ENCODE measurements at regions not wholly inside any gene's neighbourhood (a gene's known extent, or its start where the extent isn't known, plus 50 kb on each side); places are given as distances from the start of the nearest gene placed in this dataset.

DNA sequence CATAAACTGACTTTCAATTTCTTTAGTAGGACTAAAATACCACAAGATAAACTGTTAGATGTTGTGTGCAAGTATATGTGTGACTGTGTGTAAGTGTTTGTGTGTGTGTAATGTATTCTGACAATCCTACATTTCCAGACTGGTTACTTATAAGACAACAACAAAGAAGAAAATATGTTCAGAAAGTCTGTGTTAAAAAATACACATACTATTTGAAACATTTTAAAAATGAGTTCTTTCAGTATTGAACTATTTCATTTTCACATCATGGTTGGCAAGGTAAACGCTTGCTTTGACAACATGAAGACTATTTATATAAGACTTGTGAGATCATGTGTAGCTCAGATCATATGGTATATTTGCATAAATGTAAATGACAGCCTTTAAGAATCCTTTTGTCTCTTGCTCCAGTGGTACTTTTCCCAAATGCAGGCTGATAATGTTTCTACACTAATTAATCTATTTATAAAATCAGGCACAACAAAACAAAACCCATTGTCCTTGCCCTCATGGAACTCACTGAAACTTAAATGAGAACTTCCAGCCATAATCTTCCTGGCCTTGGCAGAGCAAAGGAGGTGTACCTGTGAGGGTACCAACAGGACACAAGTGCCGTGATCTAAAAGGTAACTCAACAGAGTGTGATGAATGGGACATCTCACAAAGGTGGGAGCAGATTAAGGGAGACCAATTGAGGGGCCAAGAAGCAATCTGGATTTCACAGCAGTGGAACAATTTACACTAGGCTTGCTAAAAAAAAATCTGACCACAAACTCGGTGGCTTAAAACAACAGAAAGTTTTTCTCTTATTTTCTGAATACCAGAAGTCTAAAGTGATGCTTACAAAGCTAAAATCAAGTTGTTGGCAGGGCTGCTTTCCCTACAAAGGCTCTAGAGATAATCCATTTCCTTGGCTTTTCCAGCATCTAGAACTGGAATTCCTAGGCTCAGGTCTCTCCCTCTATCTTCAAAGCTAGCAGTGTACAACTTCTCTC, 349.0 kb downstream of the TBC1D4 start:
- DNase-seq (ENCODE audit: low read depth), result no peak

DNA sequence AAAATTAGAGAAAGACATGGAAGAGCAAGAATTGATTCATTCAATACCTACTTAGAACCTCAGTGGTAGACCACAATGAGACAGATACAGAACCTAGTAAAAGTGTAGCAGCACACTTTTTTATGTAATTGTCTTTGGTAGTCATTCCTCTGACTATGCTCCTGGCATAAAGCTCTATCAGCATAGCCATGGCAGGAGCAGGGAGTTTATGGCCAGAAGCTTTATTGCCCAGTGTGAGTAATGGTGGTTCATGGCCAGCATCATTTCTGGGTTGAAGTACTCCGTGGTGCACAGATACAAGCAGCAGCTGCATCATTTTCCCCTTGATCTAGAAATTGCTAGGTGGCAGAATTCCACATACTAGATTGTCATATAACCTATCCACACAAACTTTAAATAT, 352.6 kb downstream of the TBC1D4 start:
- DNase-seq (ENCODE audit: low read depth), result no peak

DNA sequence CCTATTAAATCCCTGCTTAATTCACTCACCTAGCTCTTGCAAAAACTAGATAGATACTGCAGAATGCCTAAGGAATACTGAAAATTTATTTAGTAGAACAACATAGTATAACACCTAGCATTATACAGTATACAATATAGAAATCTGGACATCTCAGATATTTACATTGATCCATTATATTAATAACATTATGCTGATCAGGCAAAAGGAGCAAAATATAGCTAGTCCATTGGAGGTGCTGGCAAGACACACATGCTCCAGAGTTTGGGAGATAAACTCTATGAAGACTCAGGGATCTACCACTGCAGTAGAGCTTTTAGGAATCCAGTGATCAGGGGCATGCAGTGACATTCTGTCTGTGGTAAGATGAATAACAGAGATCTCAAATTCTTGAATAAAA, 357.6 kb downstream of the TBC1D4 start:
- no peak for DNase-seq (ENCODE audit: low read depth)

DNA sequence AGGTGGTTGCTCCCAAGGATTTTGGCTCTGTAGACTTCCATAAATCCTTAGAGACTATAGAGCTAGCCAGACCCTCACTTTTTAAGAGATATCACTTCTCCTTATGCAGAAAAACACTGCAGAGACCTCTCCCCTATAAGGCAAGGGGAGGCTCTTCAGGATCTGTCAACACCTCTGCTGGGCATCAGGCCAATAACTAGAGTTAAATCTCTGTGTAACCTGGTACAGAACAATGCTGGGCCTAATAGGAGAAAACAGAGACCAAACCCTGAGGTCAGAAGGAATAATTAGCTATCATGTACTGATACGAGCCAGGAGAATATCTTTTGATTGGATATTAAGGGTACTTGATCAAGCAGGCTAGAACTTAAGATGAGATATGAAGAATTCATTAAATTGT, 358.5 kb downstream of the TBC1D4 start:
- no peak for DNase-seq (ENCODE audit: low read depth)

DNA sequence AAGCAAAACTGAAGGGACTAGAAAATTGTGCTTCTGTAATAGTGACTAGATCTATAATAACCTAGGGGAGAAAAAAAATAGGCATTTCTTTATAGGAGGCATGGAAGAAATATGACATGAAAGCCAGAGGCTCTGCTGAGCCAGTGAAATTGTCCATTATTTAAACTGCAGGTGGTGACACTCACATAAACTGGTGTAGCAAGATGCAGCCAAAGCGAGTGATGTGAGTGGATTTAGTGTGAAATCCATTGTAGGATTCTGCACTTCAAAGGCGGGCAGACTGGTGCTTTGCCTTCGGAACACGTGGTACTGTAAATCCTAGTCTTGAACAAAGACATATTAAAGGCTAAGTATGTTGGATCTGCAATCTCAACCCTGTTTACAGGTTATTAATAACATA, 361.9 kb downstream of the TBC1D4 start:
- no peak for DNase-seq (ENCODE audit: low read depth)

DNA sequence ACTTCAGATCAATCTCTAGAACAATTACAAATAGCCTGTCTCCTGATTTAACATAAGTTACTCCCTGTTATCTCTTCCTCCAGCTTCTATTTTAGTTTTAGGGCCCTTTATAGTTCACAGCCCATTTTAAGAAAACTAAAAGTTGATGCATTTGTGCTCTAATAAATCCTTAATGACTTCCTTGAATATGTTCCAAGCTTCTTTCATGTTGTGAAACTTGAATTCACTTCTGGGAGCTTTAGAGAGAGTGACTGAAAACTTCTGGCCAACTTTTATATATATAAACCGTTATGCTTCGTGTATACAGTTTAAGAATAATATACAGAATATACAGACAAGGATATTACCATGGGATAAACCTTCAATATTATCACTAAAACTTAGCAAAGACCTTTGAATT, 366.8 kb downstream of the TBC1D4 start:
- no peak for DNase-seq (ENCODE audit: low read depth)

DNA sequence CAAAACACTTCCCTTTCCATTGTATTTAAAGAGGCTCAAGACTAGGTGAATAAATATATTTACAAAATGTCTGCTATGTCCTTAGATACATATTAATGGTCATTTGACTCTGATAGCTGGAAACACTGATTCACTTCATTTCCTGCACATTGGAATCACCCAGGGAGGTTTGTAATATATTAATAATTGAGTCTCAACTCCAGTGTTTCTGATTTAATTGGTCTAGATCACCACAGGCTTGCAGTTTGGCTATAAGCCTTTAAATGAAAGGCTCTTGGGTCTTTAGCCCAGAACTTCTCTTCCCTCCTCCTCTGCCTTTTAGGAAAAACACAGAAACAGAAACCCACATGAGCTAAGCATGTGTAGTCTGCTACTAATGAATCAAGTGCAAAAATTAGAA, 378.0 kb downstream of the TBC1D4 start:
- no peak for DNase-seq (ENCODE audit: low read depth)

DNA sequence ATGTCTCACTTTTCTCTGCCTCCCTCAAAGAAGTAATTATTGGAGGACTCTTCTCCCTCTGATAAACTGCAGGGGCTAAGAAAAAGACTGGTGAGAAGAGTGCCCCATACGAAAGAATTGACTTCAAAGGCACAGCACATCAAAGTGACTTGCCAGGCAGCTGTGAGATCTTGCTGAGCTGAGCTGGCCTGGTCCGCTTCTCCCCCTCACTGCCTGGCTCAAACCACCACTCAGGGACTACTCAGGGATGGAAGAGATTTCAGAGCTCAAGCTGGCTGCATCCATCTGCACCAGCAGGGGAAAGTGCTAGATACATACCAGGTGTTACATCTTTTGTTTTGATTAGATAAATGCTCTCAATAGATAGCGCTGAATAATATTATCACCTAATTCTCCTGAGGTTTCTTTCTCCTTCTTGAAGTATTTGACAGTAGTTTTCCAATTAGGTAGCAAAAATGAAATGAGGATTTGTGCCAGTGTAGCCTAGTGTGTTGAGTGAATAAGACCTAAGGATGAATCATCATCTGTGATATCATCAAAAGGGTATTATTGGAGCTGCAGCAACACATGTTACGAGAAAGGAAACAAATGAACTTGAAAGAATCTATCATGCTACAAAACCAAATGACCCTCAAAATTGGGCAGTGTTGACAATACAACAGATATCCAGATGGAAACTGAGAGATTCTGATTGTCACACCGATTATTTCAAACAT, 379.8 kb downstream of the TBC1D4 start:
- no peak for DNase-seq (ENCODE audit: low read depth)

DNA sequence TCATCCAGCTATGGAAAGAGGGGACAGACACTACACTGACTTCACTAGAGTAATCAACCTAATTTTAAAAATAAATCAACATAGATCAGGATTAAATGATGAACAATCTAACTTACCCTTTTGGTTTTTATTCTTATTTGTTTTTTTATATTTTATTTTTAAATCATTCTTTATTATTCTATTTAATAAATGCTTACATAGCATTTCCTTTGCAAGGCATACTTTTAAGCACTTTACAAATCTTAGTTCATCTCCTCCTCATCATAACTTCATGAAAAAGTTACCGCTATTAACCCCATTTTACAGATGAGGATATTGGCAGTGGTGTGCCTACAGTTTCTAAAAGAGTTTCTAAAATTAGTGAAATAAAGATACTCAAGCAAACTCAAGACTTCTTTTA, 380.6 kb downstream of the TBC1D4 start:
- no peak for DNase-seq (ENCODE audit: low read depth)

DNA sequence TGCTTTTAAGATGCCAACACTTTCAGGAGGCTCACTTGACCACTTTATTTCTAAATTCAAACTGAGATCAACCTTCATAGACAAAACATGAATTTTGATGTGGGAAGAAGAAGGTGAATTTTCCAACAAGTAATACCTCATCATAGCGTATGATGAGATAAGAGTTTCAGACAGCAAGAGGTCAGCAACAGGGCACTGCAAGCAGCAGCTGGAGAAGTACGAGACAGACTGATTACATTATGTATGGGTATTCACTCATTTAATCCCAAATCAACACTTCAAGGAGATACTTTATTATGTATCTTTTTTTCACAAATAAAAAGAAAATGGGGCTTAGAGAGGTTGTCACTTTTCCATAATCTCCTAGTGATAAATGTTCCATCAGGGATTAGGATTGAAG, 389.8 kb downstream of the TBC1D4 start:
- no peak for DNase-seq (ENCODE audit: low read depth)

DNA sequence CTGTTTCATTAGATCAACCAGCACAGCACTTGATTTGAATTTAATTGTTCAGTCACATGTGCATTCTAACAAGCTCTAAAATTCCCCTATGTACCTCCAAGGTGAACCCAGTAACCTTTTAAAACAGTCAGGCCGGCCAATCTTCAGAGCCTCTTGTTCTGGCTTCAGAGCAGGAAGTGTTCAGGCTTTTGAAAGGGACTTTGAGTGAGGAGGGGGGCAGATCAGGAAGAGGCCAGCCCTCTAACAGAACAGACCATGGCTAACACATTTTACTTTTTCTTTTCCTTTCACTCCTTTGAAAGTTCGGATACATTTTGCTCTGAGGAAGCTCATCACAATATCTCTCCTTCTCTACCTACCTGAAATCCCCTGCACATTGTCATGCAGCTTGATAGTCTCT, 390.3 kb downstream of the TBC1D4 start:
- no peak for DNase-seq (ENCODE audit: low read depth)

DNA sequence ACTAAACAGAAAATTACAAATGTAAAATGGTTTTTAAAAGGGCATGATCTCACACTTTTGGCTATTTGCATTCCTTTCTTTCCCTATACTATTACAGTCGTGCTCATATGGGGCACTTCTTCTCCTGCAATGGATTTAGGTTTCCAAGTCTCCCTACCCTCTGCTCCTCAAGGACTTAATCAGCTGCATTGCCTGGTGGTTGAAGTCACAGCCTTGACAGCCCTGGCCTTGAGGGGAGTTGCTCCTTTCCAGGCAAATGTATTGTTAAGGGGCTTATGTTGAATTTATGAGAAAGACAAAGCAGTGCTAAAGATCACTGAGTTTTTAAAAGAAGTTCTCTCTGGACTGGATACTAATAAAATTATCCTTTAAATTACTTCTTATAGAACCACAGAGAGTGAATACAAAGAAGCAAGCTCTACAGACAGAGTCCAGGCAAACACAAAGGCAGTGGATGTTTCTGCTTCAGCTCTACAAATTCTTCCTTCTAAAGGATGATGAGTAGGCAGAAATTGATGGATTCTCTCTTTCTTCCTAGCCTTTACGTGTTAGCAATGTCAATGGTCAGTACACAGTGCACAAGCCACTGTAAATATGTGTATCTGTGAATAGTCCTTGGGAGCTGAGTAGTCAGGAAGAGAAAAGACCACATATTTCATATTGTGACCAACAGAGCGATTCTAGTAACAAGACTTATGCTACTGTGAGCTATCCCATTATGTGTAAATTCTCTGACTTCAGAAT, 390.9 kb downstream of the TBC1D4 start:
- DNase-seq (ENCODE audit: low read depth), result no peak

DNA sequence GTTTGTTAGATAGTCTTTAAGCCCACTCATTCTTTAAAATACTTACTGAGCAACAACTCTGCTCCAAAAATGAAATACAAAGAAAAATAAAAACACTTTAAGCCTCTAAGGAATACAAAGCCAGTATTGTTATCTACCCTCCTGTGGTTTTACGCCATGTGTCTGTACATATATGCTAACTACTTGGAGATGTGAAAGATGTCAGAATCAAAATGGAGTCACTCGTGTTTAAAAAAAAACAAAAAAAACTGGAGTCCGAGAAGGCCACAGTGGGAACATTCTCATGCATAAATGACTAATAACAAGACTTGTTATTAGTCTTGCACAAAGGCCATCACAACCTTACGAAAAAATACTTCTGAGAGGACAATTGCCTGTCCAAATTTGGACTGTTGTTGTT, 393.1 kb downstream of the TBC1D4 start:
- no peak for DNase-seq (ENCODE audit: low read depth)

DNA sequence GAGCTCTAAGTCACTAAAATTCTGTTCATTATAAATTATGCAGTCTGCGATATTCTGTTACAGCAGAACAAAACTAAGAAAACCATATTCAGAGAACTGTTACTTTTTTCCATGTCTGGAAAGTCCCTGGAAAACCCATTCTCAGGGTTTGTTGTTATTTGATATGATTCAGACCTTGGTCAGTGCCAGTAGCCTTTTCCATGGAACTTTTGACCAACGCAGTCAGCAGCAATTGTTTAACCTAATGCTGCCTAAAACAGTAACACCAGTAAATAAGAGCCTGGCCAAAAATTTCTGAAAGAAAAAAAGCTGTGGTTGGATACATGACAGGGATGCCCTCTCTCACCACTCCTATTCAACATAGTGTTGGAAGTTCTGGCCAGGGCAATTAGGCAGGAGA, 402.7 kb downstream of the TBC1D4 start:
- DNase-seq (ENCODE audit: low read depth), result no peak

DNA sequence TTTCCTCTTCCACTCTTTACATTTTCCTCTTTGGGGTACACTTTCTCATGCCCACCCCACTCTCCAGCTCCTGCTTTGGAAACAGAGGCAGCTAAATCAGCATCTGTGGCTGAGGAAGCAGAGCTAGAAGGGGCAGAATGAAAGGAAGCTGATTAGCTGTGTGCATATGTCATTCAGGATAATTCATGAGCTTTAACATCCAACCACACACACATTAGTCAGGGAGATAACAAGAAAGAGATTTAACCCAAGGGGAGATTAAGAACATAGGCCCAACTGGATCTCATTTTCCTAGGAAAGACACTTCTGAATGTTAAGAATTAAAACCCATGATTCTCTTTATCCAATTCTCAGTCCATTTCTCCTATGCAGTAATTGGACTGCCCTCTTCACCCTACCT, 405.5 kb downstream of the TBC1D4 start:
- no peak for DNase-seq (ENCODE audit: low read depth)

DNA sequence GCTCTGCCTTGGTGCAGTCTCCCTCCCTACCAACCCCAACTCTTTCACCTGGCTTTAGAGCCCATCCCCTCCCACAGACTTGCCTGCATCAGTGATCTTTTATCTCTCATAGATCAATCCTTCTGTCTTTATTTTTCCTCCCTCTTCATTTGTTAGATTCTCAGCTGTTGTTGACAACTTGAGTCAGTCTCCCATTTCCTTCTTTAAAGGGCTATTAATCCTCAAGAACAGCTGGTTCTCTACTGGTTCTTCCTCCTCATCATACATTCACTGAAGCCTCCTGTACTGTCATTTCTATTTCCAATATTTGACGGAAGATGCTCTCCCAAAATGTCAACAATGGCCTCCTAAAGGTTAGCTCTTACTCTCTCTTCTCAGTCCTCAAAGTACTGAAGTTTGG, 408.2 kb downstream of the TBC1D4 start:
- DNase-seq (ENCODE audit: low read depth), result no peak

DNA sequence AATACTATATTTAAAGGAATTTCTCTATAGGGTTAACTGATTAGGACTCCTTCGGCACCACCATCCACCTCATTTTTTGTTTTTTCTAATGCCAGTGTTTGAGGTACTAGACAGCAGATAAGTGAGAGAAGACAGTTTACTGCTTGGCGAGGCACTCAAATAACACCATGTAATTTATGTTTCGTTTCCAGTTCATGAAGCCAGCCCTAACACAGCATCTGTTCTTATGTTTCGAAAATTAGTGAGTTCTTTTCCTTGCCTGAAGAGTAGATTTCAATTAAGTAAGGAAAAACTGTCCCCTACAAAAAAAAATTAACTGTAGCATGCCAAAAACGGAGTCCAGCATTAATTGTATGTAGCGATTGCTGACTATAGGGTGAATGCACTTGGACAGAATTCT, 409.1 kb downstream of the TBC1D4 start:
- DNase-seq (ENCODE audit: low read depth), result no peak

DNA sequence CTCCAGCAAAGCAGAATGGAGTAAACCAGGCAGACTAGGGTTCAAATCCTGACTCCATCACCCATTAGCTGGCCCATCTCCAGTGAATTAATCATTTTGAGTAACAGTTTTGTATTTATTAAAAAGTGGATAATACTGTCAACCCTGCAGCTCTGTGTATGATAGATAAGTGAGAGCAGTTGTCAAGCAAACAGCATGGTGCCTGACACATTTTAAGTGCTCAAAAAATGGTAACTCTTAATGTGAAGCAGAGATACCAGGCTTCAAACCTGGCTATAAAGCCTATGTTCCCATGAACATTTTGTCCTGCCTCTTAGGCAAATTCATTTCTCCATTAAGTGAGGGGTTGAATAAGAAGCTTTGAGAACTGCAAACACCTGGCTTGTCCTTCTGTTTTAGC, 409.6 kb downstream of the TBC1D4 start:
- no peak for DNase-seq (ENCODE audit: low read depth)

DNA sequence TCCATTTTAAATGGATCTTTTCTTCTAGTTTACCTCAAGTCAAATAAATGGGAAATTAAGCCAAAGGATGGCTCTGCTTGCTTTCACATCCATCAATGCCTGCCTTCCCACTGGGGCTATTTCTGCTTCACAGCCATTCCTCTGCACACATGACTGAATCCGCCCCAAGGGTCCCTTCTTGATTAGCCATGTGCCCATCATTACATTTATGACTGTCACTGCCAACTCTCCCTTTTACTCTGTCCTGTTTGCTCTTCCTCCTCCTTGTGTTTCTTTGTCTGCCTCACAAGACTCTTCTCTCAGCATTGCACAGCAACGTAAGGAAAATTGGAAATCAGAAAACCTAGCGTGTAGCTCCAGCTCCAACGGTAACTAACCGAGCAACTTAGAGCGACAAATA, 410.2 kb downstream of the TBC1D4 start:
- no peak for DNase-seq (ENCODE audit: low read depth)

DNA sequence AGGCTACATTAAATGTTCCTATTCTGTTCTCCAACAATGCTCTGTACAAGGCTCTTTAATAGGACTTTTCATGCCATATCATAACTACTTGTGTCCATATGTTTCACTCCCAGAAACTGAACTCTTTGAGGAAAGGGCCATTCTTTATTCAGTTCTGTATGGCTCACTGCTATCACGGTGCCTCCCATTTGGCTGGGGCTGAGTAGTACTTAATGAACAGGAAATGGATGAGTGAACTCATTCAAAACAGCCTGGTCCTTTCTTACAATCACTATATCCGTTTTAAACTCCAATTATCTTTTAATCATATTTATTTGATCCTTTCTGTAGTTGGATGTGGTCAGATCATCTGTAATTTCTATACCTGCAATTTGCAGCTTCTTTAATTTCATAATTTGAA, 410.6 kb downstream of the TBC1D4 start:
- DNase-seq (ENCODE audit: low read depth), result no peak

DNA sequence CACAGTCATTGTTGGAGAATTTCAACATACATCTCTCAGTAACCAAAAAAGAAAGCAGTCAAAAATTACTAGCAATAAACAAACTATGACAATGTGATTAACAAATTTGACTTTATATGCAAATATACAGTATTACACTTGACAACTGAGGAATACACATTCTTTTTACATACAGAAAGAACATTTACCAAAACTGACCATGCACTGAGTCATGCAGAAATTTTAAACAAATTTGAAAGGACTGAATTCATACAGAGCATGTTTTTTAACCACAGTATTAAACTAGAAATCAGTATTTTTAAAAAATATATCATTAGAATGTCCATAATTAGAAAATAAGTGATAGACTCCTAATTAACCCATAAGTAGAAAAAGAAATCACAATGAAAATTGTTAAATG, 420.1 kb downstream of the TBC1D4 start:
- DNase-seq (ENCODE audit: low read depth), result no peak

DNA sequence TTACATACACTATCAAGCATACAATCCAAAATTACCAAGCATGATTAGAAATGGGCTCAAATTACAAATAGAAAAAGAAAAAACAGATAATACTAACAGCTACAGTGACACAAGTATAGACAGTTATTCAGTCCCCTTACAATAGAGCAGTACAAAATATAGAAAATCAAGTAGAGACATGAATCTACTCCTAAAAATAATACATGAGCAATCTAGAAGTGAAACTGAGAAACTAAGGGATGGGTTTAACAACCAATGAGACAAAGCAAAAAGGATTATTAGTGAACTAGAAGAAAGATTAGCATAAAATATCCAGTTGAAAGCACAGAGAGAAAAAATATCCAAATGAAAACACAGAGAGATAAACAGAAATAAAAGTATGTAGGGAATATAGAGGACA, 426.7 kb downstream of the TBC1D4 start:
- no peak for DNase-seq (ENCODE audit: low read depth)

DNA sequence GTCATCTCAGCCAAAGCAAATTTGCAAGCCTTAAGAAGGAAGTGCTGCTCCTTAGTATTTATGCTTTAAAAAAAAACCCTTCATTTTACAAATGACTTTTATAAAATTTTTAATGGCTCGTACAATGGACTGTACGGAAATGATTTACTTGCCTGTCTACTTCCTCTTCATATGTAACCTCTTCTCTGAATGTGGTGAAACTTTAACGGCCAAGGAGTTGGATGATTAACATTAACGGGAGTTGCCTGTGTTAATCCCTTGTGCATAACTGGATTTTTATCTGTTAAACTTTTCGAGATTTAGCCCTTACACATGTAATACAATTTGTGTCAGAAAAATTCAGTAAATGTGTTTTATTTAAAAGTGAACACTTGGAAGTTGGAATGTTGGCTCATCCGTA, 429.4 kb downstream of the TBC1D4 start:
- DNase-seq (ENCODE audit: low read depth), result no peak
